Epidermal melanocyte (primary cell): ENCODE measurements at regions not wholly inside any gene's neighbourhood (a gene's known extent, or its start where the extent isn't known, plus 50 kb on each side); places are given as distances from the start of the nearest gene placed in this dataset.
A peak's percentile ranks its signal among the peaks of the same experiment; 100 is the strongest.
"Not testable (repeated sequence)": the region's sequence is repeated elsewhere in the genome, so short reads cannot be mapped to it uniquely, and the experiment has no call there.

ENCODE experiments used
- DNase-seq: peaks from one replicate; pipeline ENCODE4 v3.0.0; 2011; ENCODE audit warnings: low spot score; ENCODE audit not compliant: insufficient read length

DNA sequence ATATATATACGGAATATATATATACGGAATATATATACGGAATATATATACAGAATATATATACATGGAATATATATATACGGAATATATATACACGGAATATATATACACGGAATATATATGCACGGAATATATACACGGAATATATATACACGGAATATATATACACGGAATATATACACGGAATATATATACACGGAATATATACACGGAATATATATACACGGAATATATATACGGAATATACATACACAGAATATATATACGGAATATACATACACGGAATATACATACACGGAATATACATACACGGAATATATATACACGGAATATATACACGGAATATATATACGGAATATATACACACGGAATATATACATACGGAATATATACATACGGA lies 568.4 kb downstream of the HINT1 start:
- DNase-seq = not testable (repeated sequence)

DNA sequence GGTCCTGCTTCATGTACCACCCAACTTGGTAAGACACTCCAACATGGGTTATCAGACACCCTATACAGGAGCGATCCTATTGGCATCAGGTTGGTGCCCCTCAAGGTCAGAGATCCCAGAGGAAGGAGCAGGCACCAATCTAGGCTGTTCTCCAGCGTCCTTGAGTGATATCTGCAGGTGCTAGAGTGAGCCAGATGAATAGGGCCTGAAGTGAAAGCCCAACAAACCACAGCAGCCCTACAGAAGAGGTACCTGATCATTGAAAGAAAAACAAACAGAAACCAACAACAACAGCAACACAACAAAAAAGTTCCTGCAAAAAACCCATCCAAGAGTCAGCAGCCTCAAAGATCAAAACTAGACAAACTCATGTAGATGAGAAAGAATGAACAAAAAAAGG lies 584.8 kb downstream of the HINT1 start:
- no peak for DNase-seq

DNA sequence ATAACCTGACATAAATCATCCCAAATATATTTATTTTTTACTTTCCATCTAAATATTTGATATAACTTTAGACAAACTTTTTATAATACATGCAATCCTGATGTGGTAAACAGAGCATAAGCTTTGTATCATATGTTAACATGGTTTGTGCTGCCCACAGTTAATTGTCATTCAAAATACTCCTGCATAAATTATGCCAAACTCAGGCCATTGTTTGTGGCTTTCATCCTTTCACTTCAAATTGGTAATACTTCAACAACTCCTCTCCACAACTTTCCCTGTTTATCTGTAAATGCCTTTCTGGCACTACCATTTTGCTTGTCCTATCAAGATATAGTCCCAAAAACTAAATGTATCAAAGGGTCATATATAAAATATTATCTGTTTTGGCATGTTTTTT lies 586.7 kb downstream of the HINT1 start:
- no peak for DNase-seq

- peak; percentile 17 for DNase-seq
Observed at GRCh38 chr5:130571076-130571475, 594.0 kb downstream of the HINT1 start.

DNA sequence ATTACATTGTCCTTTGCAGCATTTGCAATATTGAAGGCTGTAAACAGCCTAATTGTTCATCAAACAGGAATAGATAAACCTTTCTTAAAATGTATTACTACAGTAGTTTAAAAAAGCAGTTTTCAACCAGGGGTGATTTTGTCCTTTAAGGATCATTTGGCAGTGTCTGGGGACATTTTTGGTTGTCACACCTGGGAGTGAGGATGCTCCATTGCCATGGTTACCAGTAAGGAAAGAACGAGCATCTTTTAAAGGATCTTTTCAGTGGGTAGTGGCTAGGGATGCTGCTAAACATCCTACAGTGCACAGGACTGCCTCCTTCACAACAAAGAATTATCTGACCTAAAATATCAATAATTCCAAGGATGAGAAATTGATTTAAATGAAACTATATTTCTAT lies 596.3 kb downstream of the HINT1 start:
- no peak for DNase-seq

DNA sequence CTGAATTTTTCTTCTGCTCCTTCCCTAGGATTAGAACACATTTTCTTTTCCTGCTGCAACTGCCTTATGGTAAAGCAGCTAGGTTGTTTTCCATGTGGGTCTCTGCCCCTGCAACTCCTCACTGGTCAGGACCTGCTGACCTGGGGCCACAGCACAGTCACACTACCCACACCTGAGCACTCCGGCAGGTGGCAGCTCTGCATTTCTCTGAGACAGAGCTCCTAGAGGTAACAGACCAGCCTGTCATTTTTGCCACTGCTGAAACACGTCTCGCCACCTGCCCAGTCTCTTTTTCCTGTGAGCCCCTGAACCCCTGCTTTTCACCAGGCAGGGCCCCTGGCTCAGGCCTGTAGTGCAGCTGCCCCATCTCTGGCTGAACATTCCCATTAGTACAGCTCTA lies 609.6 kb downstream of the HINT1 start:
- DNase-seq = no peak

DNA sequence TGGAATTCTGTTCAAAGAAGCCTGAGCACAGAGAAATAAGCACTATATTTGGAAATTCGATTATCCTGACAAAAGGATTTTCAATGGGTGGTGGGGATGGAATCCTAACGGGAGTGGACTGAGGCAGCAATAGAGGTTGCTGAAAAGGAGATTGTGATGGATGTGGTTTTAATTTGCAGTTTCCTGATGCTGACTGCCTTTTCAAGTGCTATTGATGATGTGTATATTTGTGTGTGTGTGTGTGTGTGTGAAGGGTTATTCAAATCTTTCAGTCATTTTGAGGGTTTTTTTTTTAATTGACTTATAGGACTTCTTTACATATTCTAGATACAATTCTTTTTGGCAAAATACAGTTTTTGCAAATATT lies 614.5 kb downstream of the HINT1 start:
- DNase-seq = no peak

DNA sequence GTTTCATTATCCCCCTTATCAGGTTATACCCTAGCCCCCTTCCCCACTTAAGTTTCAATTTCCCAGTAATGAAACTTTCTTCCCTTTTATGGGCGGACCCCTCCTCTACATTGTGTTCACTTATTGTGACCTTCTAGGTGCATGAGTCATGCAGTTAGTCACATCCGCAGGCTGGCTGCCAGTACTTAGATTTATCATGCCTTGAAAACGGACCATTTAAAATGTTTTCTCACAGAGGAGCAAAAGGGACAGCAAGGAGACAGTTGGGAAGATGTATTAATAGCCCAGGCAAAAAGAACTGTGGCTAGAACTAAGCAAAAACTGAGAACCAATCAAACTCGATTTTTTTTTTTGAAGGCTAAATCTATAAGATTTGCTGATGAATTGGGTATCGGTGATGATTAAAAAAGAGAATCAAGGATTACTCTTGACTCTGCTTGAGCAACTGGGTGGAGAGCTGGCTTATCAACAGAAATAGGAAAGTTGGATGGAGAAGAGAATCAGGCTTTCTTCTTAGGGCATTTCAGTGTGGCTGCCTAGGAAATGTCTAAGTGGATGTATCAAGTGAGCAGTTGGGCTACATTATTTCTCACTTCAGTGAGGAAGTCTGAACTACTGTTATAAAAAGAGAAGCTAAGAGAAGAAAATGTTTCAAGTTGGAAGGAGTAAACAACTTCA lies 615.0 kb downstream of the HINT1 start:
- DNase-seq = peak; percentile 18

DNA sequence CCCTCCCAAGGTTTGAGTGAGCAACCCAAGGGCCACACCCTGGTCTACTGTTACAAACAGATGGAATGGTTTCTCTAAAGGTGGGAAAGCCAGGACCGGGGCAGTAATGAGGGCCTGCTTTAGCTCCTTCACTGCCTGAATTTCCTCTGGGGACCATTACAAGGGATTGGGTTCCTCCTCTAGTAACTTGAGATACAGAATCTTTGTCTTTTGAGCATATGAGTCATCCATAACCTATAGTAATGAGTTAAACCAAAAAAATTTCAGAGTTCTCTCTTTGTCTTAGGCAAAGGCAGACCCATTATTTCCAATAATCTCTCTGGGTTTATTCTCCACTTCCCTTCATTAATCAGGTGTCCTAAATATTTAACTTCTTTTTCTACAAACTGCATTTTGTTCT lies 618.8 kb downstream of the HINT1 start:
- DNase-seq = no peak

DNA sequence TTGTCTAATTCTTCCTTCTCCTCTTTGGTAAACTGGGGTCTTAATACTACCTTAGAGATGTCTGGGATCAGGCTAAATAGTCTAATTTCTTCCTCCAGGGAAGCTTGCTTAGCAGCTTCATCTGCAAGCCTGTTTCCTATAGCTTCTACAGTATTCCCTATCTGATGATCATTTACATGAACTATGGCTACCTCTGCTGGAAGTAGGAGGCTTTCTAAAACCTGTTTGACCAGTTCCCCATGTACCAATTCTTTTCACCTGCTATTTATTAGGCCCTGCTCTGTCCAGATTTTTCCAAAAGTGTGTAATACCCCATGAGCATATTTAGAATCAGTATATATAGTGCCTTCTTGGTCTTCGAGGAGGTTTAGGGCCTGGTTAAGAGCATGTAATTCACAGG lies 619.8 kb downstream of the HINT1 start:
- no peak for DNase-seq

GRCh38 chr5:130541617-130542221 lies 623.3 kb downstream of the HINT1 start:
- no peak for DNase-seq

GRCh38 chr5:130536691-130537090 lies 628.4 kb downstream of the HINT1 start:
- no peak for DNase-seq

- no peak for DNase-seq
Observed at GRCh38 chr5:130532786-130533185, 628.5 kb downstream of the CHSY3 start.

GRCh38 chr5:130529511-130530485 lies 625.5 kb downstream of the CHSY3 start:
- DNase-seq = no peak

DNA sequence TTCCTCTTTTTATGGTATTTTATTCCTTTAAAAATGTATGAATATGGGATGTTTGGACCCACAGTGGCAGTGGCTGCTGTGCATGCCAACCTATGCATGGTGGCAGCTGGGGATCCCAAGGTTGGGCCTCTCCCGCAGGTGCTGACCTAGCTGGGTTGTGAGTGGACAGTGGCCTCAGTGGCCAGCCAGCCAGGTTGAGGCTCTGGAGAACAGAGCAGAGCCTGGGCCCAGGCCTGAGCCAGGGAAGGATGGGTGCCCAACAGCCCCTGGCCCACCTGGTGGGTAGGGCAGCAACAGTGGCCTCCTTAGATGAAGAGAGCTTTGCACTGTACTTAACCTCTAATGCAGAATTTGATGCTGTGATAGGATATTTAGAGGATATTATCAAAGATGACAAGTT lies 624.8 kb downstream of the CHSY3 start:
- DNase-seq = no peak

DNA sequence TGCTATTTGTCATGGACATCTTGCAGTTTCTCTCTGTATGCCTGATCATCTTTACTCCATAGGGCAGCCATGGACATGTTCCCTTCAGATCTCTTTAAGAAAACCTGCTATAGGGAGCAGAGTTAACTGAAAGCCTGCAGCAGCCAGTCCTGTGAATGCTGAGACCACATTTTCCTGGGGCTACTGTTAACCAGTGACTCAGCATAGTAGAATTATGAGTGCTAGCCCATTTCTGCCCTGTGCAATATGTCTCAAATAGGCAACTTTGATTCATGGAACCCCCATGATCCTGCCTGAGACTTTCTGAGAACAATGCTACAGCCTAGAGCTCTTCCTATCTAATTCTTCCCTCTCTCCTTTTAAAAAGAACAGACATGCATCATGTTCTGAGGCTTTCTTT lies 624.2 kb downstream of the CHSY3 start:
- DNase-seq = no peak

- DNase-seq = no peak
Observed at GRCh38 chr5:130526708-130527107, 622.4 kb downstream of the CHSY3 start.

GRCh38 chr5:130520211-130520610 lies 615.9 kb downstream of the CHSY3 start:
- no peak for DNase-seq

- DNase-seq = no peak
Observed at GRCh38 chr5:130514984-130515690, 610.9 kb downstream of the CHSY3 start.

- DNase-seq = no peak
Observed at GRCh38 chr5:130502702-130503101, 598.4 kb downstream of the CHSY3 start.

DNA sequence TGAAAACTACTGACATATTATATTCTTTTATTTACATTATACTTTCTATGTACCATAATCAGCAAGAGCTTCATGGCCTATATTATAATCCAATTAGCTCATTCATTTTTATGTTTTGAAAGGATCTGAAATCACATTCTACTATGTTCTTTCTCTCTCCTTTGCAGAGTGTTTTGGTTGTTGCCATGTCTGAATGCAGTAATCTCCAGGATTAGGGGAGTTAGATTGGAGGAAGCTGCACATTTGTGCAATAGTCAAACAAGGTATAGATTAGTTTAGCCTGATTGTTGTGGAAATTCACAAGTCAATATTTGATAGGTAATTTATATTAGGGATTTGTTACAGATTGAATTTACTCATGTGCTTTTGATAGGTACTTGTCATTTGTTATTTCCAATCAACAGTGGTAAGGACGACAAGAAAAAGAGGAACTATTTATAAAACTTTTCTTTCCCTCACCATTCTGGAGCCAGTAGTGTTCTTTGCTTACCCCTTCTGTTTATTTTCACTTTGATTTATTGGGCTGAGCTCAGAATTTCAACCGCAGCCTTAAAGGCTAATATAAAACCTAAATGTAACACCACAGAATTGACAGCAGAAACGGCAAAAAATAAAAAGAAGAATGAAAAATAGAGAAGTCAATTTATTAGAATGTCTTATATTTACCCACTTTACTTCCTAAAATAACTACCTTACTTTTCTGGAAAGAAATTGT lies 597.0 kb downstream of the CHSY3 start:
- no peak for DNase-seq
